Psoas muscle (tissue), 7 donors: ENCODE measurements at regions not wholly inside any gene's neighbourhood (a gene's known extent, or its start where the extent isn't known, plus 50 kb on each side); places are given as distances from the start of the nearest gene placed in this dataset.

ENCODE experiments used
- ATAC-seq, 4 donors: fragments of 200-7000 bp; cut with Tn5 transposase; one replicate each; pipeline ENCODE4 v1.9.1; 2020; ENCODE audit warnings: moderate library complexity in 3 of 4, mild to moderate bottlenecking in 2 of 4
- DNase-seq, 2 donors: peaks; one replicate each; pipeline ENCODE4 v3.0.0-alpha.2; 2020
- H3K27ac ChIP-seq: fragments of 200-600 bp; one replicate; pipeline ENCODE4 v1.8.0; 2022
- H3K27me3 ChIP-seq, 3 donors: fragments of 200-600 bp in 1 of 3; one replicate each; pipeline versions ENCODE4 v1.6.1 to v1.8.0; 2013 to 2022; ENCODE audit warnings: low read length in 2 of 3, mild to moderate bottlenecking in 2 of 3, moderate library complexity in 1 of 3; ENCODE audit not compliant: insufficient read depth in 3 of 3
- H3K36me3 ChIP-seq, 2 donors: fragments of 200-600 bp in 1 of 2; one replicate each; pipeline versions ENCODE4 v1.6.1 to v1.8.0; 2013 to 2022; ENCODE audit warnings: low read depth in 1 of 2, mild to moderate bottlenecking in 1 of 2, moderate library complexity in 1 of 2; ENCODE audit not compliant: insufficient read depth in 1 of 2
- H3K4me1 ChIP-seq: fragments of 200-600 bp; one replicate; pipeline ENCODE4 v1.8.0; 2022
- H3K4me3 ChIP-seq: fragments of 200-600 bp; one replicate; pipeline ENCODE4 v1.8.0; 2022; ENCODE audit warnings: mild to moderate bottlenecking
- H3K9me3 ChIP-seq: fragments of 200-600 bp; one replicate; pipeline ENCODE4 v1.8.0; 2022
- CTCF ChIP-seq: fragments of 200-600 bp; IDR thresholded peaks from one replicate; pipeline ENCODE4 v1.8.0; 2022; ENCODE audit warnings: antibody characterized with exemption
- WGBS, 3 donors: extraction: QIAGEN DNeasy Blood & Tissue Kit; methylation state at CpG; one replicate each; pipeline versions ENCODE4 v1.1.6 to v1.1.7; 2013; 5-methylcytosine and 5-hydroxymethylcytosine counted together
- intact Hi-C, 2 donors: fragments of 100-400 bp; cut with DNase I; formaldehyde crosslinking; loops; one replicate each; pipeline versions ENCODE4 v1.11.0 to v1.14.2; 2022
- donor health status: healthy with polysubstance abuse.
- donor health status: DM: no; HTN: no; CAD: no; lungs with moderate emphysema.
- donor health status: Bipolar disorder and iron deficiency.
- donor health status: healthy.
- donor health status: DM: yes; HTN: yes; CAD: no.
- donor health status: DM: no; HTN: no; CAD: no.
- donor health status: DM: yes; HTN: yes; CAD: no.

- DNase-seq: no peak
- no peak for TF ChIP-seq CTCF
- intact Hi-C loops: no loop called here
- peaks cover 0 to 3% (median 0%) of the 10 kb centered on the region in 3 donors for H3K27me3 ChIP-seq
- no peak overlapping the region for H3K4me3 ChIP-seq
- no peak overlapping the region for H3K27ac ChIP-seq
- H3K4me1 ChIP-seq: no peaks in the 10 kb centered on the region
- 86 to 87% (median 86%) methylated on average over 5 of the region's 5 CpGs for WGBS, 3 donors
- H3K9me3 ChIP-seq: no peaks in the 10 kb centered on the region
- no peak for ATAC-seq
- H3K36me3 ChIP-seq: no peaks in the 10 kb centered on the region
Measured at GRCh38 chr7:67947646-67948045, 951.0 kb downstream of the TYW1 start.

- Histone ChIP-seq H3K27ac (no peak overlapping the region), H3K4me1 (no peaks in the 10 kb centered on the region), H3K36me3 (no peaks in the 10 kb centered on the region), H3K9me3 (no peaks in the 10 kb centered on the region), H3K4me3 (no peak overlapping the region), H3K27me3 (peaks cover 0 to 3% (median 0%) of the 10 kb centered on the region in 3 donors)
- intact Hi-C loops: no loop called here
- ATAC-seq (no peak), DNase-seq (no peak)
- TF ChIP-seq CTCF: no peak
- 48 to 60% (median 57%) methylated on average over 7 of the region's 7 CpGs for WGBS, 3 donors
Measured at GRCh38 chr7:67950321-67951083, 953.9 kb downstream of the TYW1 start.

GRCh38 chr7:67955061-67955460 lies 958.4 kb downstream of the TYW1 start:
- H3K27ac ChIP-seq: no peak overlapping the region
- H3K36me3 ChIP-seq: no peaks in the 10 kb centered on the region
- DNase-seq (no peak), ATAC-seq (no peak)
- 1 to 16% (median 13%) methylated on average over 3 of the region's 3 CpGs for WGBS, 3 donors
- no peak overlapping the region for H3K4me3 ChIP-seq
- H3K4me1 ChIP-seq: no peaks in the 10 kb centered on the region
- peaks cover 0 to 3% (median 0%) of the 10 kb centered on the region in 3 donors for H3K27me3 ChIP-seq
- no peaks in the 10 kb centered on the region for H3K9me3 ChIP-seq
- no peak for TF ChIP-seq CTCF
- intact Hi-C loops: no loop called here

- H3K27me3 ChIP-seq: no peaks in the 10 kb centered on the region
- H3K4me1 ChIP-seq: no peaks in the 10 kb centered on the region
- no peak for DNase-seq
- intact Hi-C loops: no loop called here
- H3K4me3 ChIP-seq: no peak overlapping the region
- H3K36me3 ChIP-seq: no peaks in the 10 kb centered on the region
- no peak for TF ChIP-seq CTCF
- WGBS, 3 donors: 28 to 96% (median 91%) methylated on average over 1 of the region's 1 CpG
- no peaks in the 10 kb centered on the region for H3K9me3 ChIP-seq
- ATAC-seq: no peak
- no peak overlapping the region for H3K27ac ChIP-seq
Measured at GRCh38 chr7:67962863-67963262, 966.2 kb downstream of the TYW1 start.

GRCh38 chr7:67976490-67976889 lies 979.9 kb downstream of the TYW1 start:
- Histone ChIP-seq H3K36me3 (no peaks in the 10 kb centered on the region), H3K9me3 (no peaks in the 10 kb centered on the region), H3K27me3 (no peaks in the 10 kb centered on the region), H3K27ac (no peak overlapping the region), H3K4me1 (no peaks in the 10 kb centered on the region), H3K4me3 (no peak overlapping the region)
- intact Hi-C loops: no loop called here
- no peak for TF ChIP-seq CTCF
- WGBS, 3 donors: 94 to 99% (median 94%) methylated on average over 3 of the region's 3 CpGs
- DNase-seq (no peak), ATAC-seq (no peak)
